ENCODE measurements at regions not wholly inside any gene's neighbourhood (a gene's known extent, or its start where the extent isn't known, plus 50 kb on each side); places are given as distances from the start of the nearest gene placed in this dataset.

- H3K27ac ChIP-seq (ENCODE audit: low read length) = no peak overlapping the region
- no peaks in the 10 kb centered on the region for H3K36me3 ChIP-seq (ENCODE audit: control insufficient read depth, insufficient read depth, low read length)
- no peaks in the 10 kb centered on the region for H3K36me3 Mint-ChIP-seq
- no peaks in the 10 kb centered on the region for H3K9me3 ChIP-seq (ENCODE audit: control insufficient read depth, insufficient read depth, low read length)
- no peaks in the 10 kb centered on the region for H3K27me3 ChIP-seq (ENCODE audit: control insufficient read depth, insufficient read depth, low read length)
- ATAC-seq (no peak), DNase-seq (no peak)
- no peaks in the 10 kb centered on the region for H3K4me1 Mint-ChIP-seq
- no peaks in the 10 kb centered on the region for H3K4me1 ChIP-seq (ENCODE audit: control insufficient read depth, insufficient read depth, low read length)
- no CpG with 5 or more reads among the region's 1 CpG for WGBS (ENCODE audit: insufficient coverage)
- no peaks in the 10 kb centered on the region for H3K27me3 Mint-ChIP-seq (ENCODE audit: low read depth in 2 of 2)
- no peak overlapping the region for H3K4me3 Mint-ChIP-seq
- H3K27ac Mint-ChIP-seq = no peak overlapping the region
- peaks cover 9 to 23% of the 10 kb centered on the region in 2 donors for H3K9me3 Mint-ChIP-seq
- intact Hi-C loops (cut with micrococcal nuclease) = no loop called here
- TF ChIP-seq, protein P1, sequence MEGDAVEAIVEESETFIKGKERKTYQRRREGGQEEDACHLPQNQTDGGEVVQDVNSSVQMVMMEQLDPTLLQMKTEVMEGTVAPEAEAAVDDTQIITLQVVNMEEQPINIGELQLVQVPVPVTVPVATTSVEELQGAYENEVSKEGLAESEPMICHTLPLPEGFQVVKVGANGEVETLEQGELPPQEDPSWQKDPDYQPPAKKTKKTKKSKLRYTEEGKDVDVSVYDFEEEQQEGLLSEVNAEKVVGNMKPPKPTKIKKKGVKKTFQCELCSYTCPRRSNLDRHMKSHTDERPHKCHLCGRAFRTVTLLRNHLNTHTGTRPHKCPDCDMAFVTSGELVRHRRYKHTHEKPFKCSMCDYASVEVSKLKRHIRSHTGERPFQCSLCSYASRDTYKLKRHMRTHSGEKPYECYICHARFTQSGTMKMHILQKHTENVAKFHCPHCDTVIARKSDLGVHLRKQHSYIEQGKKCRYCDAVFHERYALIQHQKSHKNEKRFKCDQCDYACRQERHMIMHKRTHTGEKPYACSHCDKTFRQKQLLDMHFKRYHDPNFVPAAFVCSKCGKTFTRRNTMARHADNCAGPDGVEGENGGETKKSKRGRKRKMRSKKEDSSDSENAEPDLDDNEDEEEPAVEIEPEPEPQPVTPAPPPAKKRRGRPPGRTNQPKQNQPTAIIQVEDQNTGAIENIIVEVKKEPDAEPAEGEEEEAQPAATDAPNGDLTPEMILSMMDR (IDR thresholded peaks at IDR 0.05) = no peak
- no peak overlapping the region for H3K4me3 ChIP-seq (ENCODE audit: low read length)
Observed at GRCh38 chr4:171142639-171143038, 670.6 kb upstream of the GALNTL6 start.

GRCh38 chr4:171142045-171142444, 671.2 kb upstream of the GALNTL6 start:
- H3K4me3 Mint-ChIP-seq = no peak overlapping the region
- DNase-seq (no peak), ATAC-seq (no peak)
- H3K36me3 Mint-ChIP-seq = no peaks in the 10 kb centered on the region
- Histone ChIP-seq H3K4me3 (ENCODE audit: low read length) (no peak overlapping the region), H3K27ac (ENCODE audit: low read length) (no peak overlapping the region), H3K9me3 (ENCODE audit: control insufficient read depth, insufficient read depth, low read length) (no peaks in the 10 kb centered on the region), H3K36me3 (ENCODE audit: control insufficient read depth, insufficient read depth, low read length) (no peaks in the 10 kb centered on the region), H3K27me3 (ENCODE audit: control insufficient read depth, insufficient read depth, low read length) (no peaks in the 10 kb centered on the region), H3K4me1 (ENCODE audit: control insufficient read depth, insufficient read depth, low read length) (no peaks in the 10 kb centered on the region)
- no peaks in the 10 kb centered on the region for H3K27me3 Mint-ChIP-seq (ENCODE audit: low read depth in 2 of 2)
- H3K27ac Mint-ChIP-seq = no peak overlapping the region
- TF ChIP-seq, protein P1 (IDR thresholded peaks at IDR 0.05) = no peak
- H3K9me3 Mint-ChIP-seq = peaks cover 10 to 23% of the 10 kb centered on the region in 2 donors
- intact Hi-C loops (cut with micrococcal nuclease) = no loop called here
- 83% methylated on average over 1 of the region's 1 CpG for WGBS (ENCODE audit: insufficient coverage)
- H3K4me1 Mint-ChIP-seq = no peaks in the 10 kb centered on the region

GRCh38 chr4:171130256-171130801, 682.9 kb upstream of the GALNTL6 start:
- Histone ChIP-seq H3K27me3 (ENCODE audit: control insufficient read depth, insufficient read depth, low read length) (no peaks in the 10 kb centered on the region), H3K9me3 (ENCODE audit: control insufficient read depth, insufficient read depth, low read length) (no peaks in the 10 kb centered on the region), H3K36me3 (ENCODE audit: control insufficient read depth, insufficient read depth, low read length) (no peaks in the 10 kb centered on the region), H3K4me1 (ENCODE audit: control insufficient read depth, insufficient read depth, low read length) (no peaks in the 10 kb centered on the region), H3K4me3 (ENCODE audit: low read length) (no peak overlapping the region), H3K27ac (ENCODE audit: low read length) (no peak overlapping the region)
- no peaks in the 10 kb centered on the region for H3K27me3 Mint-ChIP-seq (ENCODE audit: low read depth in 2 of 2)
- DNase-seq (no peak), ATAC-seq (no peak)
- intact Hi-C loops (cut with micrococcal nuclease) = no loop called here
- no peaks in the 10 kb centered on the region for H3K4me1 Mint-ChIP-seq
- peaks cover 12 to 24% of the 10 kb centered on the region in 2 donors for H3K9me3 Mint-ChIP-seq
- no peak overlapping the region for H3K4me3 Mint-ChIP-seq
- 57% methylated on average over 3 of the region's 3 CpGs for WGBS (ENCODE audit: insufficient coverage)
- no peak overlapping the region for H3K27ac Mint-ChIP-seq
- TF ChIP-seq, protein P1 (IDR thresholded peaks at IDR 0.05) = no peak
- H3K36me3 Mint-ChIP-seq = peaks cover 6% of the 10 kb centered on the region

DNA sequence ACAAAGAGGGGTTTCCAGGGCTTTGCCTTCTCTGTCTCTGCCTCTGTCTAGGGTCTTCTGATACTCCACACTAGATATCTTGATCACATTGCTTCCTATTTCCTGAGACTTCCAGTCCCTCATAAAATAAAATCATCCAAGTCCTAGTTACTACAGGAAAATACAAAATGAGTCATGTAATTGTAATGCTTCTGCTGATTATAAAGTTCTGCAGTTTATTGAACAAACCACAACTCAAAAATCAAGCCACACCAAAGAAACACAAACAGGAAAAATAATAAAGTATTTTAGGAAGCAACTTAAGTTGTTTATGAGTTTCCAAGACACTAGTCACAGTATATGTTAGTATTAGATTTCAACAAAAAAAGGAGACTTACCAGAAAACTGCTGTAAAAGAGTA, 695.1 kb upstream of the GALNTL6 start:
- Histone ChIP-seq H3K27ac (ENCODE audit: low read length) (no peak overlapping the region), H3K27me3 (ENCODE audit: control insufficient read depth, insufficient read depth, low read length) (no peaks in the 10 kb centered on the region), H3K4me3 (ENCODE audit: low read length) (no peak overlapping the region), H3K9me3 (ENCODE audit: control insufficient read depth, insufficient read depth, low read length) (no peaks in the 10 kb centered on the region), H3K36me3 (ENCODE audit: control insufficient read depth, insufficient read depth, low read length) (no peaks in the 10 kb centered on the region), H3K4me1 (ENCODE audit: control insufficient read depth, insufficient read depth, low read length) (no peaks in the 10 kb centered on the region)
- no peaks in the 10 kb centered on the region for H3K27me3 Mint-ChIP-seq (ENCODE audit: low read depth in 2 of 2)
- DNase-seq = no peak
- no peaks in the 10 kb centered on the region for H3K36me3 Mint-ChIP-seq
- intact Hi-C loops (cut with micrococcal nuclease) = no loop called here
- TF ChIP-seq, protein P1 (IDR thresholded peaks at IDR 0.05) = no peak
- ATAC-seq = no peak
- H3K9me3 Mint-ChIP-seq = peaks cover 5 to 9% of the 10 kb centered on the region in 2 donors
- H3K4me3 Mint-ChIP-seq = no peak overlapping the region
- no peaks in the 10 kb centered on the region for H3K4me1 Mint-ChIP-seq
- no peak overlapping the region for H3K27ac Mint-ChIP-seq
